HEK293 (cell line): ENCODE measurements at regions not wholly inside any gene's neighbourhood (a gene's known extent, or its start where the extent isn't known, plus 50 kb on each side); places are given as distances from the start of the nearest gene placed in this dataset.

ENCODE experiments used
- REPIN1 ChIP-seq: fragments of 450-650 bp; formaldehyde crosslinking; IDR thresholded peaks from 2 replicates; pipeline ENCODE4 v1.5.1; 2017; ENCODE audit warnings: missing biosample characterization, missing genetic modification characterization, low read depth
- SP2 ChIP-seq: fragments of 450-650 bp; formaldehyde crosslinking; IDR thresholded peaks from 2 replicates; pipeline ENCODE4 v1.5.1; 2016; ENCODE audit warnings: missing biosample characterization, missing genetic modification characterization
- ZNF146 ChIP-seq: fragments of 450-650 bp; formaldehyde crosslinking; IDR thresholded peaks from 2 replicates; pipeline ENCODE4 v1.5.1; 2016; ENCODE audit warnings: missing biosample characterization, missing genetic modification characterization
- ZNF302 ChIP-seq: fragments of 450-650 bp; formaldehyde crosslinking; IDR thresholded peaks from 2 replicates; pipeline ENCODE4 v1.5.1; 2016; ENCODE audit warnings: missing biosample characterization, missing genetic modification characterization, low read depth
- ZNF664 ChIP-seq: fragments of 450-650 bp; formaldehyde crosslinking; IDR thresholded peaks from 2 replicates; pipeline ENCODE4 v1.5.1; 2016; ENCODE audit warnings: missing biosample characterization, missing genetic modification characterization
- ZNF747 ChIP-seq: fragments of 450-650 bp; formaldehyde crosslinking; IDR thresholded peaks from 2 replicates; pipeline ENCODE4 v1.5.1; 2016; ENCODE audit warnings: missing biosample characterization, missing genetic modification characterization
- TF ChIP-seq, protein P1 (sequence below): fragments of 450-650 bp; formaldehyde crosslinking; IDR thresholded peaks from 2 replicates; pipeline ENCODE4 v1.5.1; 2016; ENCODE audit warnings: missing biosample characterization, missing genetic modification characterization
- TF ChIP-seq, protein P2 (sequence below): fragments of 450-650 bp; IDR thresholded peaks from 2 replicates; pipeline ENCODE4 v1.5.1; 2018; ENCODE audit warnings: missing biosample characterization, mild to moderate bottlenecking, missing genetic modification characterization
- TF ChIP-seq, protein P3 (sequence below): fragments of 450-650 bp; formaldehyde crosslinking; IDR thresholded peaks from 2 replicates; pipeline ENCODE4 v1.5.1; 2016; ENCODE audit warnings: missing biosample characterization, missing genetic modification characterization
- TF ChIP-seq, protein P4 (sequence below): fragments of 450-650 bp; formaldehyde crosslinking; IDR thresholded peaks from 2 replicates; pipeline ENCODE4 v1.5.1; 2016; ENCODE audit warnings: missing biosample characterization, missing genetic modification characterization, low read depth

DNA sequence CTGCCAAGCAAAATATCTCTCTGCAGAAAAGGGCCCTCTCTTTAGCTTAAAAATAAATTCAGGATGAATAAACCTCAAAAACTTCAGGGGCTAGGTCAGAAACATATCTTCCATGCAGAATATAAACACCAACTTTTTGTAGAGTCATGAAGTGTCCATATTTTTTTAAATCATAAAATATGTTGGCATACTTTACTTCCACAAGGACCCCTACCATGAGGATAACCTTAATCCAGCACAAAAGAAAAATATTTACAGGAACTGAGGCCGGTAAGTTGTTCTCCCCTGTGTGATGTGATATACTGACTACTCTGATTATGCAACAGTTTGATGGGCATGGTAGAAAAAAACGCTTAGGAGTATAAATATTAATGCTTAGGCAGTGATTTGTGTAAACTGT is 264.8 kb upstream of the CDH11 start:
- TF ChIP-seq, protein P1, sequence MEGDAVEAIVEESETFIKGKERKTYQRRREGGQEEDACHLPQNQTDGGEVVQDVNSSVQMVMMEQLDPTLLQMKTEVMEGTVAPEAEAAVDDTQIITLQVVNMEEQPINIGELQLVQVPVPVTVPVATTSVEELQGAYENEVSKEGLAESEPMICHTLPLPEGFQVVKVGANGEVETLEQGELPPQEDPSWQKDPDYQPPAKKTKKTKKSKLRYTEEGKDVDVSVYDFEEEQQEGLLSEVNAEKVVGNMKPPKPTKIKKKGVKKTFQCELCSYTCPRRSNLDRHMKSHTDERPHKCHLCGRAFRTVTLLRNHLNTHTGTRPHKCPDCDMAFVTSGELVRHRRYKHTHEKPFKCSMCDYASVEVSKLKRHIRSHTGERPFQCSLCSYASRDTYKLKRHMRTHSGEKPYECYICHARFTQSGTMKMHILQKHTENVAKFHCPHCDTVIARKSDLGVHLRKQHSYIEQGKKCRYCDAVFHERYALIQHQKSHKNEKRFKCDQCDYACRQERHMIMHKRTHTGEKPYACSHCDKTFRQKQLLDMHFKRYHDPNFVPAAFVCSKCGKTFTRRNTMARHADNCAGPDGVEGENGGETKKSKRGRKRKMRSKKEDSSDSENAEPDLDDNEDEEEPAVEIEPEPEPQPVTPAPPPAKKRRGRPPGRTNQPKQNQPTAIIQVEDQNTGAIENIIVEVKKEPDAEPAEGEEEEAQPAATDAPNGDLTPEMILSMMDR (tag by site-specific recombination): no peak
- no peak for TF ChIP-seq ZNF747 (tag by site-specific recombination)
- TF ChIP-seq, protein P2, sequence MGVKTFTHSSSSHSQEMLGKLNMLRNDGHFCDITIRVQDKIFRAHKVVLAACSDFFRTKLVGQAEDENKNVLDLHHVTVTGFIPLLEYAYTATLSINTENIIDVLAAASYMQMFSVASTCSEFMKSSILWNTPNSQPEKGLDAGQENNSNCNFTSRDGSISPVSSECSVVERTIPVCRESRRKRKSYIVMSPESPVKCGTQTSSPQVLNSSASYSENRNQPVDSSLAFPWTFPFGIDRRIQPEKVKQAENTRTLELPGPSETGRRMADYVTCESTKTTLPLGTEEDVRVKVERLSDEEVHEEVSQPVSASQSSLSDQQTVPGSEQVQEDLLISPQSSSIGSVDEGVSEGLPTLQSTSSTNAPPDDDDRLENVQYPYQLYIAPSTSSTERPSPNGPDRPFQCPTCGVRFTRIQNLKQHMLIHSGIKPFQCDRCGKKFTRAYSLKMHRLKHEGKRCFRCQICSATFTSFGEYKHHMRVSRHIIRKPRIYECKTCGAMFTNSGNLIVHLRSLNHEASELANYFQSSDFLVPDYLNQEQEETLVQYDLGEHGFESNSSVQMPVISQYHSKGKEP (tag by site-specific recombination): no peak
- TF ChIP-seq REPIN1 (tag by site-specific recombination): no peak
- no peak for TF ChIP-seq SP2 (tag by site-specific recombination)
- no peak for TF ChIP-seq ZNF146 (tag by site-specific recombination)
- TF ChIP-seq, protein P3, sequence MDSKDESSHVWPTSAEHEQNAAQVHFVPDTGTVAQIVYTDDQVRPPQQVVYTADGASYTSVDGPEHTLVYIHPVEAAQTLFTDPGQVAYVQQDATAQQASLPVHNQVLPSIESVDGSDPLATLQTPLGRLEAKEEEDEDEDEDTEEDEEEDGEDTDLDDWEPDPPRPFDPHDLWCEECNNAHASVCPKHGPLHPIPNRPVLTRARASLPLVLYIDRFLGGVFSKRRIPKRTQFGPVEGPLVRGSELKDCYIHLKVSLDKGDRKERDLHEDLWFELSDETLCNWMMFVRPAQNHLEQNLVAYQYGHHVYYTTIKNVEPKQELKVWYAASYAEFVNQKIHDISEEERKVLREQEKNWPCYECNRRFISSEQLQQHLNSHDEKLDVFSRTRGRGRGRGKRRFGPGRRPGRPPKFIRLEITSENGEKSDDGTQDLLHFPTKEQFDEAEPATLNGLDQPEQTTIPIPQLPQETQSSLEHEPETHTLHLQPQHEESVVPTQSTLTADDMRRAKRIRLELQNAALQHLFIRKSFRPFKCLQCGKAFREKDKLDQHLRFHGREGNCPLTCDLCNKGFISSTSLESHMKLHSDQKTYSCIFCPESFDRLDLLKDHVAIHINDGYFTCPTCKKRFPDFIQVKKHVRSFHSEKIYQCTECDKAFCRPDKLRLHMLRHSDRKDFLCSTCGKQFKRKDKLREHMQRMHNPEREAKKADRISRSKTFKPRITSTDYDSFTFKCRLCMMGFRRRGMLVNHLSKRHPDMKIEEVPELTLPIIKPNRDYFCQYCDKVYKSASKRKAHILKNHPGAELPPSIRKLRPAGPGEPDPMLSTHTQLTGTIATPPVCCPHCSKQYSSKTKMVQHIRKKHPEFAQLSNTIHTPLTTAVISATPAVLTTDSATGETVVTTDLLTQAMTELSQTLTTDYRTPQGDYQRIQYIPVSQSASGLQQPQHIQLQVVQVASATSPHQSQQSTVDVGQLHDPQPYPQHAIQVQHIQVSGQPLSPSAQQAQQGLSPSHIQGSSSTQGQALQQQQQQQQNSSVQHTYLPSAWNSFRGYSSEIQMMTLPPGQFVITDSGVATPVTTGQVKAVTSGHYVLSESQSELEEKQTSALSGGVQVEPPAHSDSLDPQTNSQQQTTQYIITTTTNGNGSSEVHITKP (tag by site-specific recombination): no peak
- TF ChIP-seq ZNF302 (tag by site-specific recombination): no peak
- no peak for TF ChIP-seq ZNF664
- TF ChIP-seq, protein P4, sequence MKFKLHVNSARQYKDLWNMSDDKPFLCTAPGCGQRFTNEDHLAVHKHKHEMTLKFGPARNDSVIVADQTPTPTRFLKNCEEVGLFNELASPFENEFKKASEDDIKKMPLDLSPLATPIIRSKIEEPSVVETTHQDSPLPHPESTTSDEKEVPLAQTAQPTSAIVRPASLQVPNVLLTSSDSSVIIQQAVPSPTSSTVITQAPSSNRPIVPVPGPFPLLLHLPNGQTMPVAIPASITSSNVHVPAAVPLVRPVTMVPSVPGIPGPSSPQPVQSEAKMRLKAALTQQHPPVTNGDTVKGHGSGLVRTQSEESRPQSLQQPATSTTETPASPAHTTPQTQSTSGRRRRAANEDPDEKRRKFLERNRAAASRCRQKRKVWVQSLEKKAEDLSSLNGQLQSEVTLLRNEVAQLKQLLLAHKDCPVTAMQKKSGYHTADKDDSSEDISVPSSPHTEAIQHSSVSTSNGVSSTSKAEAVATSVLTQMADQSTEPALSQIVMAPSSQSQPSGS: no peak
